Lung (tissue), 11 donors: ENCODE measurements at regions not wholly inside any gene's neighbourhood (a gene's known extent, or its start where the extent isn't known, plus 50 kb on each side); places are given as distances from the start of the nearest gene placed in this dataset.

Experiments
- ATAC-seq: fragments of 200-7000 bp; cut with Tn5 transposase; one replicate; pipeline ENCODE4 v1.9.1; 2020; ENCODE audit warnings: moderate number of reproducible peaks; ENCODE audit not compliant: insufficient read depth, low FRiP score
- DNase-seq, 3 donors: peaks; one replicate each; pipeline ENCODE4 v3.0.0-alpha.2; 2013 to 2017
- H3K27ac ChIP-seq, 2 donors: one replicate each; pipeline ENCODE4 v1.5.1; 2013; ENCODE audit warnings: mild to moderate bottlenecking in 2 of 2, moderate library complexity in 2 of 2, control low read depth in 1 of 2, inconsistent platforms in 1 of 2, low read depth in 1 of 2, low read length in 1 of 2
- H3K27me3 ChIP-seq, 3 donors: one replicate each; pipeline ENCODE4 v1.5.1; 2013; ENCODE audit warnings: low read length in 2 of 3; ENCODE audit not compliant: control insufficient read depth in 3 of 3, insufficient read depth in 3 of 3
- H3K36me3 ChIP-seq, 4 donors: one replicate each; pipeline ENCODE4 v1.5.1; 2013; ENCODE audit warnings: low read length in 4 of 4, mild to moderate bottlenecking in 1 of 4, moderate library complexity in 1 of 4; ENCODE audit not compliant: control insufficient read depth in 4 of 4, insufficient read depth in 4 of 4
- H3K4me1 ChIP-seq, 5 donors: one replicate each; pipeline ENCODE4 v1.5.1; 2013; ENCODE audit warnings: low read length in 5 of 5, mild to moderate bottlenecking in 2 of 5, moderate library complexity in 1 of 5; ENCODE audit not compliant: control insufficient read depth in 5 of 5, insufficient read depth in 5 of 5
- H3K4me3 ChIP-seq: one replicate; pipeline ENCODE4 v1.5.1; 2013; ENCODE audit warnings: mild to moderate bottlenecking, control low read depth, moderate library complexity
- H3K9ac ChIP-seq, 2 donors: one replicate each; pipeline ENCODE4 v1.5.1; 2013; ENCODE audit warnings: low read length in 2 of 2, control low read depth in 1 of 2; ENCODE audit not compliant: insufficient read depth in 1 of 2
- H3K9me3 ChIP-seq, 4 donors: one replicate each; pipeline ENCODE4 v1.5.1; 2013; ENCODE audit warnings: low read length in 3 of 4, mild to moderate bottlenecking in 1 of 4, moderate library complexity in 1 of 4; ENCODE audit not compliant: control insufficient read depth in 4 of 4, insufficient read depth in 3 of 4
- CTCF ChIP-seq: IDR thresholded peaks from 2 replicates; pipeline ENCODE4 v1.5.1; 2012; ENCODE audit warnings: mild to moderate bottlenecking; ENCODE audit errors: control extremely low read depth, extremely low read depth
- WGBS, 2 donors: extraction: QIAGEN DNeasy Blood & Tissue Kit; methylation state at CpG; one replicate each; pipeline ENCODE4 v1.1.7; 2013; 5-methylcytosine and 5-hydroxymethylcytosine counted together
- donor health status: control.
- donor health status: control.
- donor health status: Bipolar disorder and iron deficiency.
- donor health status: healthy.
- donor health status: DM: yes; HTN: yes; CAD: no.

GRCh38 chr22:49107961-49108530 lies 719.6 kb downstream of the BRD1 start:
- TF ChIP-seq CTCF = no peak
- H3K4me1 ChIP-seq = no peaks in the 10 kb centered on the region
- H3K36me3 ChIP-seq = no peaks in the 10 kb centered on the region
- no peak overlapping the region for H3K9ac ChIP-seq
- 78 to 89% methylated on average over 16 of the region's 16 CpGs for WGBS, 2 donors
- H3K27ac ChIP-seq = no peak overlapping the region
- DNase-seq = no peak
- no peak overlapping the region for H3K4me3 ChIP-seq
- H3K27me3 ChIP-seq = peaks cover 0 to 13% (median 5%) of the 10 kb centered on the region in 3 donors
- no peak for ATAC-seq
- no peaks in the 10 kb centered on the region for H3K9me3 ChIP-seq

- no peak for TF ChIP-seq CTCF
- no peak for ATAC-seq
- H3K27me3 ChIP-seq = peaks cover 0 to 13% (median 5%) of the 10 kb centered on the region in 3 donors
- H3K4me3 ChIP-seq = no peak overlapping the region
- H3K4me1 ChIP-seq = no peaks in the 10 kb centered on the region
- H3K27ac ChIP-seq = no peak overlapping the region
- no peak for DNase-seq
- no peaks in the 10 kb centered on the region for H3K9me3 ChIP-seq
- H3K9ac ChIP-seq = no peak overlapping the region
- no peaks in the 10 kb centered on the region for H3K36me3 ChIP-seq
- WGBS, 2 donors = 77 to 80% methylated on average over 8 of the region's 8 CpGs
Observed at GRCh38 chr22:49107561-49107960, 720.1 kb downstream of the BRD1 start.

- H3K36me3 ChIP-seq = no peaks in the 10 kb centered on the region
- DNase-seq (no peak), ATAC-seq (no peak)
- no peaks in the 10 kb centered on the region for H3K9me3 ChIP-seq
- no peak overlapping the region for H3K27ac ChIP-seq
- H3K4me3 ChIP-seq = no peak overlapping the region
- WGBS, 2 donors = 64 to 88% methylated on average over 5 of the region's 5 CpGs
- H3K9ac ChIP-seq = no peak overlapping the region
- H3K4me1 ChIP-seq = no peaks in the 10 kb centered on the region
- peaks cover 0 to 13% (median 5%) of the 10 kb centered on the region in 3 donors for H3K27me3 ChIP-seq
- no peak for TF ChIP-seq CTCF
Observed at GRCh38 chr22:49106842-49107152, 720.9 kb downstream of the BRD1 start.
